ENCODE measurements at regions not wholly inside any gene's neighbourhood (a gene's known extent, or its start where the extent isn't known, plus 50 kb on each side); places are given as distances from the start of the nearest gene placed in this dataset.

GRCh38 chr5:8528106-8528505 lies 659.2 kb downstream of the MTRR start:
- Histone ChIP-seq H3K4me1 (no peaks in the 10 kb centered on the region), H3K27ac (no peak overlapping the region), H3K4me3 (no peak overlapping the region), H3K36me3 (ENCODE audit: low read depth, missing control alignments) (no peaks in the 10 kb centered on the region), H3K27me3 (no peaks in the 10 kb centered on the region), H3K9me3 (no peaks in the 10 kb centered on the region)
- TF ChIP-seq POLR2A (IDR thresholded peaks at IDR 0.05) (no peak), CTCF (IDR thresholded peaks at IDR 0.05) (no peak)
- no peak for DNase-seq
- intact Hi-C loops (cut with DNase I; ENCODE audit: low total_unique reads) = no loop called here
- WGBS, 2 donors = 35 to 53% methylated on average over 4 of the region's 4 CpGs

- TF ChIP-seq CTCF (IDR thresholded peaks at IDR 0.05) (no peak), POLR2A (IDR thresholded peaks at IDR 0.05) (no peak)
- WGBS, 2 donors = 63 to 73% methylated on average over 4 of the region's 4 CpGs
- intact Hi-C loops (cut with DNase I; ENCODE audit: low total_unique reads) = no loop called here
- Histone ChIP-seq H3K4me1 (no peaks in the 10 kb centered on the region), H3K4me3 (no peak overlapping the region), H3K36me3 (ENCODE audit: low read depth, missing control alignments) (no peaks in the 10 kb centered on the region), H3K9me3 (no peaks in the 10 kb centered on the region), H3K27me3 (no peaks in the 10 kb centered on the region), H3K27ac (no peak overlapping the region)
- DNase-seq = no peak
Measured at GRCh38 chr5:8538821-8539220, 669.9 kb downstream of the MTRR start.

- DNase-seq = no peak
- no peaks in the 10 kb centered on the region for H3K27me3 ChIP-seq
- no peaks in the 10 kb centered on the region for H3K4me1 ChIP-seq
- no peak overlapping the region for H3K27ac ChIP-seq
- intact Hi-C loops (cut with DNase I; ENCODE audit: low total_unique reads) = no loop called here
- no peaks in the 10 kb centered on the region for H3K36me3 ChIP-seq (ENCODE audit: low read depth, missing control alignments)
- WGBS, 2 donors = 62 to 67% methylated on average over 2 of the region's 2 CpGs
- no peaks in the 10 kb centered on the region for H3K9me3 ChIP-seq
- H3K4me3 ChIP-seq = no peak overlapping the region
- TF ChIP-seq POLR2A (IDR thresholded peaks at IDR 0.05) (no peak), CTCF (IDR thresholded peaks at IDR 0.05) (no peak)
Measured at GRCh38 chr5:8540317-8540716, 671.4 kb downstream of the MTRR start.

- H3K4me3 ChIP-seq = no peak overlapping the region
- H3K9me3 ChIP-seq = no peaks in the 10 kb centered on the region
- H3K27ac ChIP-seq = no peak overlapping the region
- H3K27me3 ChIP-seq = no peaks in the 10 kb centered on the region
- intact Hi-C loops (cut with DNase I; ENCODE audit: low total_unique reads) = no loop called here
- H3K4me1 ChIP-seq = no peaks in the 10 kb centered on the region
- no peak for TF ChIP-seq POLR2A (IDR thresholded peaks at IDR 0.05)
- TF ChIP-seq CTCF (IDR thresholded peaks at IDR 0.05) = no peak
- no peak for DNase-seq
- WGBS, 2 donors = 63 to 78% methylated on average over 4 of the region's 4 CpGs
- no peaks in the 10 kb centered on the region for H3K36me3 ChIP-seq (ENCODE audit: low read depth, missing control alignments)
Measured at GRCh38 chr5:8550921-8551320, 682.0 kb downstream of the MTRR start.

- H3K4me3 ChIP-seq = no peak overlapping the region
- H3K9me3 ChIP-seq = no peaks in the 10 kb centered on the region
- no peaks in the 10 kb centered on the region for H3K4me1 ChIP-seq
- H3K27me3 ChIP-seq = no peaks in the 10 kb centered on the region
- intact Hi-C loops (cut with DNase I; ENCODE audit: low total_unique reads) = no loop called here
- TF ChIP-seq CTCF (IDR thresholded peaks at IDR 0.05) (no peak), POLR2A (IDR thresholded peaks at IDR 0.05) (no peak)
- no peak for DNase-seq
- H3K36me3 ChIP-seq (ENCODE audit: low read depth, missing control alignments) = no peaks in the 10 kb centered on the region
- no peak overlapping the region for H3K27ac ChIP-seq
Measured at GRCh38 chr5:8553364-8553763, 684.4 kb downstream of the MTRR start.
